Activated T-cell treated with anti-CD3 and anti-CD28 coated beads, Interleukin-2, amount 50 U/mL, for 4 hours (primary cell): ENCODE measurements at regions not wholly inside any gene's neighbourhood (a gene's known extent, or its start where the extent isn't known, plus 50 kb on each side); places are given as distances from the start of the nearest gene placed in this dataset.

Experiments
- ATAC-seq, 2 donors: fragments of 200-7000 bp; cut with Tn5 transposase; one replicate each; pipeline ENCODE4 v1.10.0; 2021
- DNase-seq: peaks from one replicate; pipeline ENCODE4 v3.0.0-alpha.2; 2020
- H3K27me3 Mint-ChIP-seq: one replicate; pipeline ENCODE4 v1.8.0; 2021; ENCODE audit warnings: low read depth, mixed read lengths
- H3K36me3 Mint-ChIP-seq: one replicate; pipeline ENCODE4 v1.8.0; 2022; ENCODE audit warnings: mixed read lengths; ENCODE audit not compliant: insufficient read depth
- H3K4me1 Mint-ChIP-seq: one replicate; pipeline ENCODE4 v1.8.0; 2021; ENCODE audit warnings: low read depth, mixed read lengths
- H3K4me3 Mint-ChIP-seq: one replicate; pipeline ENCODE4 v1.8.0; 2021; ENCODE audit warnings: mild to moderate bottlenecking, moderate library complexity, mixed read lengths
- H3K9me3 Mint-ChIP-seq: one replicate; pipeline ENCODE4 v1.8.0; 2021; ENCODE audit warnings: mixed read lengths

DNA sequence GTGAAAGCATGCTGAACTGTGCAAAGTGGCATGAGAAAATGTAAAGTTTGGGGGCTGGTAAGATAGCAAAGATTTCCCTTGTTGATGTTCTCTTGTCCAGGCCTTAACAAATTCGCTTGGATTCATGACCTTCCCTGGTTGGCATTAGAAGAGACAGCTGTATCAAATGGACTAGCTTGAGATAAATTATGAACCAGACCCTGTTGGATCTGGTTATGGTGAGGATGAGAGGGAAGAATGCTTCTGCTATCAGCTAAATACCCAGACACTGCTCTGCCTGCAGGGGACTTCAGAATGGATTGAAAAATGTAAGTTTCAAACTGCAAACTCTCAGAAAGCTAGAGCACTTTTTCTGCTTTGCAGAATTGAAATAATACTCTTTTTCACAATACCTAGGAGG lies 135.2 kb downstream of the EFNB2 start:
- Mint-ChIP-seq H3K36me3 (no peaks in the 10 kb centered on the region), H3K9me3 (no peaks in the 10 kb centered on the region), H3K27me3 (peaks cover 5% of the 10 kb centered on the region), H3K4me3 (no peak overlapping the region), H3K4me1 (no peaks in the 10 kb centered on the region)
- ATAC-seq = no peak
- DNase-seq = no peak

DNA sequence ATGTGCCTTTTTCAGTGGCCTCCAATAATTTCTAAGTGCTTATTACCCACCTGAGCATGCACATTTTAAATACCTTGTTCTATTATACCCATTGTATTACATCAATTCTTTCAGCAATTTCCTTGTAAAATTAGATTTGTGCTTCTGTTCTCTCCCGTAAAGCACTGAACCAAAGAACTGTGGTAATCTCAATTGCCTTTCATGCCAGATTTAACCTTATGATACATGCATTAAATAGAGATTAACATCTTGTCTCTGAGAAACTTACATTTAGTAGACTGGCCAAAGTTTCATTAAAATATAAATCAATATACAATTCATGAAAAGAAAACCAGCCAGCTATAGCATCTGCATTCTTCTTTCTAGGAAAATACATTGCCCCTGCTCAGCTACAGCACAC lies 137.2 kb downstream of the EFNB2 start:
- peaks cover 6% of the 10 kb centered on the region for H3K27me3 Mint-ChIP-seq
- H3K9me3 Mint-ChIP-seq = no peaks in the 10 kb centered on the region
- no peaks in the 10 kb centered on the region for H3K36me3 Mint-ChIP-seq
- H3K4me1 Mint-ChIP-seq = no peaks in the 10 kb centered on the region
- no peak for ATAC-seq
- H3K4me3 Mint-ChIP-seq = no peak overlapping the region
- DNase-seq = no peak

DNA sequence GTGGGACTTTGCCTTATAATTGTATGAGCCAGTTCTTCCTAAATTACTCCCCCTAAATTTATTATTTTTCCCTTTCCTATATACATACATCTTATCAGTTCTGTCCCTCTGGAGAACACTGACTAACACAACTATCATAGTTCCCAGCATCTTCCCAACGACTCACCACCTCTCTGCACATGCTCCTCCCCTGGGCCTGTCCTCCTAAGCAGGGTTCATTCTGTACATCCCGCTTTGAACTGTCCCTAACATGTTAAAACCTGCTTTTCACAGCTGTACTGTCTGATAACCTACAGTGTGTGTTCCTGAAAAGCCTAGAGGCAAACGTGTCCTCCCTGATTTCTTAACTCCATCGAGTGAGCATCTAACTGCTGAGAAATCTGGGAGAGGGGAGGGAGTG lies 141.7 kb downstream of the EFNB2 start:
- Mint-ChIP-seq H3K4me1 (no peaks in the 10 kb centered on the region), H3K4me3 (no peak overlapping the region), H3K27me3 (peaks cover 5% of the 10 kb centered on the region), H3K9me3 (no peaks in the 10 kb centered on the region), H3K36me3 (no peaks in the 10 kb centered on the region)
- no peak for ATAC-seq
- DNase-seq = no peak

- Mint-ChIP-seq H3K9me3 (no peaks in the 10 kb centered on the region), H3K27me3 (peaks cover 5% of the 10 kb centered on the region), H3K36me3 (no peaks in the 10 kb centered on the region), H3K4me3 (no peak overlapping the region), H3K4me1 (no peaks in the 10 kb centered on the region)
- DNase-seq (no peak), ATAC-seq (no peak)
Measured at GRCh38 chr13:106391681-106392080, 143.8 kb downstream of the EFNB2 start.

DNA sequence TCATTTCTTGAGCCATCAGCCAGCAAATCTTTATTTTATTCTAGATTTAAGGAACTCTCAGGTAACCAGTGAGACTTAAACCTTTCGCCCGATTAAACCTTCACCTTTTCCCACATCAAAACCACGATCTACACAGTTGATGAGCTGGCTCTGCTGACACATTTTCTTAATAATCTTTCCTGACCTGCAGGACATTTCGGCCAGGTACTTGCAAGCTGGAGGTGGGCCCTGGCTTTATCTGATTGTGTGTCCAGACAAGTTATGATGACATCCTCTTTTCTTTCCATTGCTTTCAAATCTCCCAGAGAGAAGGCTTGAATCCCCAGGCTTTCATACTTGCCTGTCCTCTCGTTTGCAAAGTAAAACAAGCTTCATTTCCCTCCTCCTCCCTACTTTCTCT lies 144.2 kb downstream of the EFNB2 start:
- Mint-ChIP-seq H3K27me3 (peaks cover 5% of the 10 kb centered on the region), H3K36me3 (no peaks in the 10 kb centered on the region), H3K4me3 (no peak overlapping the region), H3K9me3 (no peaks in the 10 kb centered on the region), H3K4me1 (no peaks in the 10 kb centered on the region)
- DNase-seq (no peak), ATAC-seq (no peak)

DNA sequence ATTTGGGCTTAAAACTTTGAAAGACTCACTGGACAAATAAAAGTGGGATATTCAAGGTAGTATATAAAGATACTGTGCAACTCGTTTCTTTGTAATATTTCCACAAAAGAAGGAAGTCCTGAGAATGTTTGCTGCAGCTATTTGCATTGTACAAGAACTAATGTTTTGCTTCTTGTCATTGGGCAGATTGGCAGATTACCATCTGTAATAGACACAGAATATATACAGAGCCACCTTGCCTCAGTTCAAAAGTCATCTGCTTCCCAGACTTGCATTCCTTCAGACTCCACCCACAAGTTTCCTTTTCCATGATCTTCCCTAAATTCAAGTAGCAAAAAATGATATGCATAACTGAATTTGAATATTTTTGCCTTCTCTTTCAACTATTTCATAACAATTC lies 145.1 kb downstream of the EFNB2 start:
- no peaks in the 10 kb centered on the region for H3K36me3 Mint-ChIP-seq
- H3K4me1 Mint-ChIP-seq = no peaks in the 10 kb centered on the region
- peaks cover 5% of the 10 kb centered on the region for H3K27me3 Mint-ChIP-seq
- no peaks in the 10 kb centered on the region for H3K9me3 Mint-ChIP-seq
- no peak for DNase-seq
- no peak for ATAC-seq
- no peak overlapping the region for H3K4me3 Mint-ChIP-seq

- no peak for ATAC-seq
- Mint-ChIP-seq H3K9me3 (no peaks in the 10 kb centered on the region), H3K36me3 (no peaks in the 10 kb centered on the region), H3K27me3 (no peaks in the 10 kb centered on the region), H3K4me3 (no peak overlapping the region), H3K4me1 (no peaks in the 10 kb centered on the region)
- no peak for DNase-seq
Measured at GRCh38 chr13:106385654-106386053, 149.8 kb downstream of the EFNB2 start.

DNA sequence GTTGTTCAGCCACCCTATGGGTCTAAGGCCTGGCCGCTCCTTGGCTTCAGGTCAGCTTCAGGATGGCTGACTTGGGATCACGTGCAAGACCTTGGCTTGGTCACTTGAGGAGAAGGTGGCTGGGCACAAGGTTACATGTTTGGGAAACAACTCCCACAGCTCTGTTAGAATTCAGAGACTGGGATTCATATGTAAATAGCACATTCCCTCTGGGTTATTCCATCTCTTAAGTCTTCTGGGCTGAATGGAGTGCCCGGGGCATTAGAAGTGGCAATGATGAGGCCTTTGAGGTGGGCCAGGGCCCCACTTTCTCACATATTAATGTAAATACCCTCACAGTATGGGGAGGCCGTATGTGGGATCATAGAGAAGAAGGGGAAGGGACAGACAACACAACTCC lies 150.9 kb downstream of the EFNB2 start:
- DNase-seq = no peak
- H3K36me3 Mint-ChIP-seq = no peaks in the 10 kb centered on the region
- H3K4me1 Mint-ChIP-seq = no peaks in the 10 kb centered on the region
- H3K4me3 Mint-ChIP-seq = no peak overlapping the region
- no peaks in the 10 kb centered on the region for H3K27me3 Mint-ChIP-seq
- H3K9me3 Mint-ChIP-seq = no peaks in the 10 kb centered on the region
- no peak for ATAC-seq

GRCh38 chr13:106383791-106384190 lies 151.7 kb downstream of the EFNB2 start:
- DNase-seq = no peak
- no peaks in the 10 kb centered on the region for H3K9me3 Mint-ChIP-seq
- H3K4me3 Mint-ChIP-seq = no peak overlapping the region
- no peaks in the 10 kb centered on the region for H3K27me3 Mint-ChIP-seq
- H3K36me3 Mint-ChIP-seq = no peaks in the 10 kb centered on the region
- H3K4me1 Mint-ChIP-seq = no peaks in the 10 kb centered on the region
- ATAC-seq = no peak

GRCh38 chr13:106382534-106382933 lies 152.9 kb downstream of the EFNB2 start:
- no peaks in the 10 kb centered on the region for H3K36me3 Mint-ChIP-seq
- H3K9me3 Mint-ChIP-seq = no peaks in the 10 kb centered on the region
- no peak overlapping the region for H3K4me3 Mint-ChIP-seq
- no peak for ATAC-seq
- H3K4me1 Mint-ChIP-seq = no peaks in the 10 kb centered on the region
- no peak for DNase-seq
- H3K27me3 Mint-ChIP-seq = no peaks in the 10 kb centered on the region

DNA sequence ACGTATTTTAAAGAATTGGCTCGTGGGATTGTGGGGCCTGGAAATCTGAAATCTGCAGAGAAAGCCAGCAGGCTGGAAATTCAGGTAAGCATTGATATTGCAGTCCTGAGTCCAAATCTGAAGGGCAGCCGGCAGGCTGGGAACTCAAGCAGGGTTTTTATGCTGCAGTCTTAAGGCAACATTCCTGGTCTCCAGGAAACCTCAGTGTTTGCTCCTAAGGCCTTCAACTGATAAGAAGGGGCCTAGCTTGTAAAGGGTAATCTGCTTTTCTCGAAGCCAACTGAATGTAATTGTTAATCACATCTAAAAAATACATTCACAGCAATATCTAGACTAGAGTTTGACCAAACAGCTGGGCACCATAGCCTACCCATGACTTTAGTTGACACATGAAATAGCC lies 154.4 kb downstream of the EFNB2 start:
- no peak for ATAC-seq
- Mint-ChIP-seq H3K36me3 (no peaks in the 10 kb centered on the region), H3K4me3 (no peak overlapping the region), H3K27me3 (no peaks in the 10 kb centered on the region), H3K9me3 (no peaks in the 10 kb centered on the region), H3K4me1 (no peaks in the 10 kb centered on the region)
- no peak for DNase-seq

DNA sequence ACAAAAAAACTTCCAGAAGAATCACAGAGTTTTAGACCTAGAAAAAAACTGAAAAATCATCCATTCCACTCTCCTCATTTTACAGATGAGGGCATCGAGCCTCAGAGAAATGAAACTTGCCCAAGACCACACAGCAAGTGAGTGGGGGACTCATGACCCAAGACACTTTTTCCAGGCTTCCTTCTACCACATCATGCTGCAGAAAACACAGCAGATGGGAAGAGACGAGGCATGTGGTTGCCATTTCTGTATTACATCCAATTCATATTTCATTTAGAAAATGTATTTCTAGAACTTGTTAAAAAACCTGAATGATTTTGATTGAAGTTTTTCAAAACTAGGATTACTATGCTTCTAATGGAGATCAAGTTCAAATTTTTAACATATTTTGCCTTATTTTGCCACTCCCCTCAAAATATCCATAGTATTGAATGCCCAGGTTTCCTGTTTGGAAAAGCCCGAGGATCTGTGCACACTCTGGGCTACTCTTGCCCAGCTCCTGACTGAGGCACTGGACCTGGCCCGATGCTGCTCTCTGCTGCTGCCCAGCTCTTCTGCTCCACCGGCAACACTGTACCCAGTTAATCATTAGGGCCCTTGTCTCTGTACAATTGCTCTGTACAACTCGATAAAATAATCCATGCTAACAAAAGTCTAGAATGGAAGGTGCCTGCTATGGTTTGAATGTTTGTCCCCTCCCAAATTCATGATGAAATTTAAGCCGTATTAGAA lies 157.4 kb downstream of the EFNB2 start:
- no peaks in the 10 kb centered on the region for H3K27me3 Mint-ChIP-seq

DNA sequence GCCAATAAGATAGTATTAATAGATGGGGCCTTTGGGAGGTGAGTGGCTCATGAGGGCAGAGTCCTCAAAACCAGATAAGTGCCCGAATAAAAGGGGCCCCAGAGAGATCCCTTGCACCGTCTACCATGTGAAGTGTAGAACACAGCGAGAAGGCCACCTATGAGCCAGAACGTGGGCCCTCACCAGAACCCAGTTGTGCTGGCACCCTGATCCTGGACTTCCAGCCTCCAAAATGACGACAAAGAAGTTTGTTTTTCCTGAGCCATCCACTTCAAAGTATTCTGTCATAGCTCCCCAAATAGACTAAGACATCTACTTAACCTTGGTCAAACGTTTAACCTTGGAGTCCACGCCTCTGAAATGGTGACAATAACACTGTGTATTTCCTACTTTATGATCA lies 158.1 kb downstream of the EFNB2 start:
- ATAC-seq (no peak), DNase-seq (no peak)
- no peaks in the 10 kb centered on the region for H3K27me3 Mint-ChIP-seq
- no peaks in the 10 kb centered on the region for H3K9me3 Mint-ChIP-seq
- no peak overlapping the region for H3K4me3 Mint-ChIP-seq
- H3K4me1 Mint-ChIP-seq = no peaks in the 10 kb centered on the region
- H3K36me3 Mint-ChIP-seq = no peaks in the 10 kb centered on the region

More for the DNA sequence above, 157.4 kb downstream of the EFNB2 start:
- no peak for DNase-seq
- ATAC-seq = no peak
- Mint-ChIP-seq H3K4me3 (no peak overlapping the region), H3K36me3 (no peaks in the 10 kb centered on the region), H3K4me1 (no peaks in the 10 kb centered on the region), H3K9me3 (no peaks in the 10 kb centered on the region)

- DNase-seq (no peak), ATAC-seq (peak; percentile 35 to 50)
- Mint-ChIP-seq H3K4me1 (no peaks in the 10 kb centered on the region), H3K36me3 (no peaks in the 10 kb centered on the region), H3K9me3 (no peaks in the 10 kb centered on the region), H3K27me3 (no peaks in the 10 kb centered on the region), H3K4me3 (no peak overlapping the region)
Measured at GRCh38 chr13:106376401-106377112, 158.9 kb downstream of the EFNB2 start.

DNA sequence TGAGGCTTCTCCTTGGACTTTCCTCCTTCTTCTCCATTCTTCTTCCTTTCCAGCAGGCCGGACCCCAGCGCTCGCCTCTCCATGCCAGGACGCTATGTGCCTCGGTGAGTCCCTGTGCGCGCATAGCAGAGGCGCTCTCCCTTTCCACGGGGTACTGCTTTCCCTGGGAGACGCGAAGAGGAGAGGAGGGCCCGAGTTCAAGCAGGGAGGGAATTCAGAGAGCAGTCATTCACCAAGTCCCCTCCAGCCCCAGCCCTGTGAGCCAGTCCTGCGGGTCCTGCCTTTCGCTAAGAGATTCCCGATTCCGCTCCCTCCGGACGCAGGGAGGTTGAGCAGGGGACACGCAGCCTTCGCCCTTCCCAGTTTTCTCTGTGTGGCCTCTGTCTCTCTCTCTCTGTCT lies 160.4 kb downstream of the EFNB2 start:
- Mint-ChIP-seq H3K4me3 (no peak overlapping the region), H3K27me3 (peaks cover 2% of the 10 kb centered on the region), H3K9me3 (no peaks in the 10 kb centered on the region), H3K4me1 (no peaks in the 10 kb centered on the region), H3K36me3 (no peaks in the 10 kb centered on the region)
- DNase-seq (no peak), ATAC-seq (no peak)
